GM18519 (cell line): ENCODE measurements at regions not wholly inside any gene's neighbourhood (a gene's known extent, or its start where the extent isn't known, plus 50 kb on each side); places are given as distances from the start of the nearest gene placed in this dataset.
A peak's percentile ranks its signal among the peaks of the same experiment; 100 is the strongest.

Experiments used
- ATAC-seq: cut with Tn5 transposase; IDR thresholded peaks from one replicate; pipeline ENCODE4 v1.9.1; 2021; ENCODE audit warnings: mild to moderate bottlenecking, moderate library complexity; ENCODE audit not compliant: unreplicated experiment, low FRiP score

DNA sequence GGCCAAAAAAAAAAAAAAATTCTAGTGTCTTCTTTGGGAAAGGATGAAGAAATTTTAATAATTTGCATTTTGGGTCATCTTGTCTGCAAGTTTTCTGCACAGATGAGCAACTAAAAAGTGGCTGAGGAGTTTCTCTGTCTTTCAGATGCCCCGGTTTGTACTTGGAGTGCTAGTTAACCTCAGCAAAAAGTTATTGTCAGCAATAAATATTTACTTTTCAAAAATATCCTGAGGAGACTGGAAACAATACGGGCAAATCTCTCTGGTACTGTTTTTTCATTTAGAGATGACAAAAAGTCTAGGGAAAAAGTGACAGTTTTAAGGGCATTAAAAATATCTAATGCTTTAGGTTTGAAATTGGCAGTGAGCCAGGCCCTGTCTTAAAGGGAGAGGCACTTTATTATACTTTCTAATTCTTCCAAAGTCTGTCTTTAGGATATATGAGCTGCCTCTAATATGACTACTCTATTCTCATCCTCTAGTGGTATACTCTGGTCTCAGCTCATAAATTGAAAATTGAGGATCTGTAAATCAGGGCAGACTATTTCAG is 436.0 kb upstream of the NR2F2 start:
- no peak for ATAC-seq

DNA sequence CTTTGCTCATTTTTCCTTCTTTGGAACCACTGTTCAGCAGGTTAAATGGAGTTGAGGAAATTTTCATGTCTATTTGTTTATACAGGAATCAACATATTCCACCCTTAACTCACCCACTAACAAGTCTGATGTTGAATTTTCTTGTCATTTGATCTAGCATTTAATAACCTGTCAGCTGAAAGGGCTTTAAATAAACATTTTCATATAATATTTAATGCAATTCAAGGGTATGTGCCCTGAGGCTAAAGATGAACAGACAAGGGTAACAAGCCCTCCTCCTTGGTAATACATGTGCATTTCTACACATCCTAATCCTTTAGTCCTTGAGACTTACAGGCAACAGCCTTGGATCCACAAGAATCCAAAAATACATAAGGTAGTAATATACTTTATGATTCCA is 435.0 kb upstream of the NR2F2 start:
- ATAC-seq, result no peak

DNA sequence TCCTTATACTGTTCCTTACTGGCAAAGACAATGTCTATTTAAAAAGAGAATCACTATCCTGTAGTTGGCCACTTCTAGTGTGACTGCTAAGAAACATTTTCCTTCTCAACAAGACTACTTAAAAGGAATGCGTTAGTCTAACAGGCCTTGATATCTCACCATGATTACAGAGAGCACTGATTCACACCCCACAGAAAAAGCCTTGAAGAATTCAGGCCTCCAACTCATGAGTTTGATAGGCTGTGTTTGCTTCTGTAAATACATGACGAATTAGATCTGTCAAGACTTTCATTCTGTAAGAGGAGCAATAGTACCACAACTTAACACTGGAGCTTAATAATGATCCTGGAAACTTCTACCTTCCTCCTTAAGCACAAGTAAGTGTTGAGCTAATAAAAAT is 432.8 kb upstream of the NR2F2 start:
- no peak for ATAC-seq

DNA sequence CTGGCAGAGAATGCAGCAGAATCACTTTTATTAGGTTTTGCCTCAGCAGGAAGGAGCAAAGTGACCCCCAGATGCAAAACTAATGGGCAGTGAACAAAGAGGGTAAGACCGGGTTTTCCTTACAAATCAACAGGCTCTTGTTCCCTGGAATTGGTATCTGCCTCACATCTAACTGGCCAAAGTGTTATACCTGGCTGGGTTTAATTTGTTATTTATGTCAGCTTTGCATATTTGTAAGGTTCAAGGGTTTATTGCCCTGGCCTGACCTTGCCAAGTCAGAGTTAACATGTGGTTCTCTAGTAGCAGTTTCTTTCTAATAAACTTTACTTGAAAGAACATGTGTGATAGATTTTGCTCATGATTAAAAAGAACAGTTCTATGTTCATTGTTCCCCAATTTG is 431.7 kb upstream of the NR2F2 start:
- ATAC-seq, result no peak

DNA sequence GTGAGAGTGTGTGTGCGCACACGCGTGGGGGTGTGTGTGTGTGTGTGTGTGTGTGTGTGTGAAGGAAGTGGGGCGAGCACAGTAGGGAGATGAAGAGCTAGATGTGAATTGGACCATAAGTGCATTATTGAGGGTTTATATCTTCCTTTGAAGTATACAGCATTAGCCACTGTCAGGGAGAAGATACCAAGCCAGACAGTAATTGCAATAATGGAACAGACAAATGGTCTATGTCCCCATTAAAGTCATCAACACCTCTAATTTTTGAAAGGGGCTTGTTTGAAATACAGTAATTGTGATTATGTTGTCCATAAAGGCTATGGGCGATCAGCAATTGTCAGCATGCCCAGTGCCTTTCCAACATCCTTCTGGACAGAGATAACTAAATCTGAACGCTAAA is 429.2 kb upstream of the NR2F2 start:
- ATAC-seq, result no peak

DNA sequence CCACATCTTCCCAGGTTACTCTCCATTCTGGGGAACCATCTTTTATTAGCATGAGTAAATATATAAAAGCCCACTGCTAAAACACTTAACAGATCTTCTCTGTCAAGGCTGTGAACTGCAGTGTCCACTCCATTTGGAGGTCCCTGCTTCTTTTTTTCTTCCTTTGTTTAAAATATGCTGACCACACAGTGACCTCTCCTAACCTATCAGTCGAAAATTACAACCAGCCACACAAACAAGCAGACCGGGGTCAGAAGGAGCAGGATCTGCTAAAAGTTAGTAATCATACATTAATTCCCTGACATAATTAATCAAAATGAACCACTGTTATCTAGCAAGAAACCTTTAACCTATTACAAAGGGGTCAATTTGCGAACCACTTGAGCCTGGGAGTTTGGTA is 427.9 kb upstream of the NR2F2 start:
- no peak for ATAC-seq

DNA sequence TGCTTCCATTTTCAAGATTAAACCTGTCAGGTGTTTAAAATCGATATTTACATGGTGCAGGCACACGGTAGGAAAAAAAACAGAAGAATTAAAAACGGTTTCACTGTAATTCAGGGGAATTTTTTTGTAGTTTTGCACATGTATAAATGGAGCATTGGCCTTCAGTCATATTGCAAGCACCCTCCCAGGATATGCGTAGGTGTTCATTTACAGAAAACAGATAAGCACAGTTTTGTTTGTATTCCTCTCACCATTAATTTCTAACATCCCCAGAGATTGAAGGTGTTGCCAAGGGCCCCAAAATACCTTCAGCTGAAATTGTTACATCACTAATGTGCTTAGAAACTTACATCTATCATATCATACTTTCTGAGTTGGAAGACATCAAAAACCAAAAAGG is 427.1 kb upstream of the NR2F2 start:
- peak; percentile 59 for ATAC-seq

DNA sequence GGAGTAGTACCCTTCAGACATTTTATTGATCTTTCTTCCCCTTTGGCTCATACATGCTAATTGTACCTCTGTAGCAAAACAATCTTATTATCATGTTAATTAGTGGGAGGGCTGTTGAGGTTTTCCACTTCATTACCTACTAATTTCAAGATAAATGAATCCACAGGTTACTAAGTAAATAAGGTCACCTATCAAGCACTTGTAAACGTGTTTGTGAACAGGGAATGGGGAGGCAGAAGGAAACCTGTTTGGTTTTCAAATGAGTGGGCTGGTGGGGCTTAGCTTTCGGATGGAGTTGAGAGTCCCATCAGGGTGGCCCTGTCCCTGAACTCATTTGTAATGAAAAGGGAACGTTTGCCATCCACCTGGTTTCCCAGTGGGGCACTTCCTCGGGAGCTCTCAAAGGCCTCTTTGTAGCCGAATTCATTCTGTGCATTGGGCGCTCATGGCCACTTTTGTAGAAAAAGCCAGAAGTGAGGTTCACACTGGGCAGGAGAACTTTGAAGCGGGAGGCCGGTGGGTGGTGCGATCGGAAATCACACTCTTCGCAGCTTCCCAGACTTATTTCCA is 419.8 kb upstream of the NR2F2 start:
- no peak for ATAC-seq

DNA sequence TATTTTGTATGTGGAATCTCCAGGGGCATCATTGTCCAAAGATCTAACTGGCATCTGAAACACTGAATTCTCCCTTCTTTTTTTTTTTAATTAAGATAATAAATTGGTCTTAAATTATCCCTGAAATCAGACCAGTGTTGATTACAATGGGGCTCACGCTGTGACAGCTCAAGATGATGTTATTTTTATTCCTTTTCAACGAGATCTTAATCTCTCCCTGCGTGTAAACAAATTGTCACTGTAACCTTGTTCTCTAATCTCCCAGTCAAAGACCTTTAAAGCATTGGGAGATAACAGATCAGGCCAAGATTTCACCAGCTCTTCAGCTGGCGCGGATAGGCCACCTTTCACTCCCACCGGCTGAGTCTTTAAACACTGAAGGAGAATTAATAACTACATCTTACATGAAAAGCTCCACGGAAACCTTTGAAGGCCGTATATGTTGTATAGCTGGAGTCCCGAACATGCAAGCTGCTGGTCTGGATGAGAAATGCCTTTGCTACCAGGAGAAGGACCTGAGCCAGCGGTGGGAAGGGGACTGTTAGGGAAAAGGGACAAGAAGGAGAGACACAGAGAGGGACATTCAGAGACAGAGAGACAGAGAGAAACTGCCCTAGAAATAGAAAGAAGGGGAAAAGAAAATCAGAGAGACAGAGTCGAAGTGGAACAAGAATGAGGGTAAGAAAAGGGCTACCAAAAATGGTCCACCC is 418.8 kb upstream of the NR2F2 start:
- ATAC-seq, result no peak

DNA sequence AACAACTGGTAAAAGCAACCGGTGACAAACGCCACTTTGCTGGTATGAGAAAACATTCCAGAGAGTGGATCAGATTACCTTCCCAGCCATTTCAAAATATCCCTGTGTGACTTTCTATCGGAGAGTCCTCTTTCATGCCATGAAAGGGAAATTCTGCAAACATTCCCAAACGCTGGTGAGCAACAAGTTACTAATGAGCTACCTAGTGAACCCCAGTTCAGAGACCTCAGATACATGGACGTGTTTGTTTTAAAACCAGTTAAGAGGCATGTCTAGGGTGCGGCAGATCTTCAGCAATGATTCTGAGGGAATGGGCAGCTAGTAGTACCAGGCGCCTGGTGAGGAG is 418.2 kb upstream of the NR2F2 start:
- no peak for ATAC-seq

DNA sequence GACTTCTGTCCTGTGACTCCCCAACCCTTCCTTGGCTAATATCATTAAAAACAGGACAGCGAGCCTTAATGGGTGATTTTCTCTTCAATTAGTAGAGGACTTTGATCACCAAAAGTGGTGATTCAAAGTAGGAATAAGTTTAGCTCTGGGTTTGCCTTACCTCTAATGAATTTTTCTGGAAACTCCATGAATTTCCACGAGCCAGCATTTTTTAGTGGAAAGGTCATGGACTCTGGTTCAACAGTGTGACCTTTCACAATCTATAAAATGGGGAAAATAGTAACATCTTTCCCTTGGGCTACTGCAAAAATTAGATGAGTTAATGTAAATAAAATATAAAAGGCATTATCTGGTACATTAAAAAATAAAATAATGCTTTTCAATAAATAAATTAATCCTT is 417.8 kb upstream of the NR2F2 start:
- ATAC-seq, result no peak

DNA sequence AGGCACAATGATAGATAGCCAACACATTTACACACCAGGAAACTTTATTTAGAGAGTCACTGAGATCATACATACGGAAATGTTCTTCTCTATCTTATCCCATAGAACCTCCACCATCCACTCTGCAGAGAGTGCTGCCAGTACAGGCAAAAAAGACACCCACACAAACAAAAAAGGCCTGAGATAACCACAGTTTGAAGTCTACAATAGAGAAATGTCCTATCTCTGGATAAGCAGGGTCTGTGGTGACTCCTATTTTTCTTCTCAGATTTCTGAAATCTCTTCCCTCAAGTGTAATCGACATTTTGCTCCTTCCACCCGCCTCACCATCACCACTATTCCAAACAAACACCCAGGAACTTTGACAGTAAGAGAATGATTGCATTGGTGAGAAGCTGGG is 413.9 kb upstream of the NR2F2 start:
- no peak for ATAC-seq

DNA sequence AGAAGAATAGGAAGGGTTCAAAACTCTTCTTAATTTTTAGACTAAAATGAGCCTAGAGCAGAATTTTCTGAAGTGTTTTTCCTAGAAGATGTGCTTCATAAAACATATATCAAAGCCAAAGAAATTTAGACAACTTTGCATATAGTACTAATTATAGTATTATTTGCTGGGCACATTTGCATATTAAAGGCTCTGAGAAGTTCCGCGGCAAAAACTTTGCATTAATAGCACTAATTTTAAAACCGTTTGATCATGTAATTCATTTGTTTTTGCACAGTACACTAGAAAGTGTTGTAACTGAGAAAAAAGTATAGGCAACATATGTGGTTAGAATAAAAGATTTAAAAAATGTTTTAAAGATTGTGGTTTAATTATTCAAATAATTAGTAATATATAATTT is 412.0 kb upstream of the NR2F2 start:
- ATAC-seq, result no peak

DNA sequence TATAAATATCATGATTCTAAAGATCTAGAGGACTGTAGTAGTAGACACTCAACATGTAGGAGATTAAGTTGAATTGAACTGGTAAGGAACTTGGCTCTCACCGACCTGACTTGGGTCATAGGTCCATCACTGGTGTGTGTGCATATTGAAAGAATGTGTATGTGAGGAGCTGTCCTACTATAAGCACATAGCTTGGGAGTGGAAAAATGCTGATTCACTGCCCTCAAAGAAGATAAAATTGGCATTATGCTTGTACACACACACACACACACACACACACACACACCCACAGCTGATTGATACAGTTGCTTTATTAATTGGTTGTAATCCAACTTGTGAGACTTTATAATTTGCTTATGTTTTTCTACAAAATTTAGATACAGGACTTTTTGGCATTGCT is 411.0 kb upstream of the NR2F2 start:
- no peak for ATAC-seq

DNA sequence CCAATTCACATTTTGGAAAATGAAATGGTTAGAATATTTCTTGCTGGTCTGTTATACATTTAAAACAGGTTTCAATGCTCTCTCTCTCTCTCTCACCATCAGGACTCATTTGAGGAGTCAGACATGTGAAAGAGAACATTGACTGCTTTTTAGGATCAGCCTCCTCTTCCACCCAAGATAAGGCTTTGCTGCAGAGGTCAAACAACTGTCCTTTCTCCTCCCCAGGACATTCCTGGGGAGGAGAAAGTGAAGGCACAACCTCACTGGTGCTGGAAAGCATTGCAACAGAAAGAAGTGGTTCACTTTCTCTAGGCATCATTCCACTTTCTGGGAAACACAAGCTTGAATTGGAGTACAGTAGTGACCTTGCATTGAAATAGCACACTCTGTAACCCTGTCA is 409.1 kb upstream of the NR2F2 start:
- ATAC-seq, result no peak

DNA sequence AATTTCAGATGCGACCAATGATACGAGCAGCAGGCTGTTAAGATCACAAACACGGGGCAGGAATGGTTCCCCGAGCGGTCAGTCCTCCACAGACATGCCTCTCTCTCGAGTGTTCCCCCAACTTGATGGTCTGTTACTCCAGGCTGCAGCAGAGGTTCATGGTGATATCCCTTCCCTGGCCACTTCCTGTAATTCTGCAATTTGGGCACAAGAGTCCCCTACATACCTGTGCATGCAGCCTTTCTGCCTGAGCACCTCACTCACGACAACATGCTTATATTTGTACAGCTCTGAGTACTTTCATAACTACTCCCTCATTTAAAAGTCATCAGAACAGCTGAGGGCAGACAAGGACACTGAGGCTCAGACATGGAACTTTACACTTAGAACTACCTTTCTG is 408.1 kb upstream of the NR2F2 start:
- ATAC-seq, result peak; percentile 72

DNA sequence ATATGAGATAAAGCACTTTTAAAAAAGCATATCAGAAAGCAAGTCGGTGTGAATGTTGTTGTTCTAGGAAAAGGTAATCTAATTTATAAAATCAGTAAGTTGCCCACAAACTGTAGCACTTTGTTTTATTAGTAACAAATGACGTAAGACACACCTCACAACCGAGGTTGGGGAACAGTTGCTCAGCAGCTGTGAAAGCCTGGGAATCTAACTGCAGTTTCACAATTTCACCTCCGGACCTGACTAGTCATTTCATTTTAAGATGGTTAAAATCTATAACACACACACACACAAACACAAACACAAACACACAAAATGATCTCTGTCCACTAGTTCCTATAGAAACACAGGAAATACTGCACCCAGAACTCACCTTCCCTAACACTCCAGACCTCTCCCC is 406.7 kb upstream of the NR2F2 start:
- ATAC-seq, result no peak

DNA sequence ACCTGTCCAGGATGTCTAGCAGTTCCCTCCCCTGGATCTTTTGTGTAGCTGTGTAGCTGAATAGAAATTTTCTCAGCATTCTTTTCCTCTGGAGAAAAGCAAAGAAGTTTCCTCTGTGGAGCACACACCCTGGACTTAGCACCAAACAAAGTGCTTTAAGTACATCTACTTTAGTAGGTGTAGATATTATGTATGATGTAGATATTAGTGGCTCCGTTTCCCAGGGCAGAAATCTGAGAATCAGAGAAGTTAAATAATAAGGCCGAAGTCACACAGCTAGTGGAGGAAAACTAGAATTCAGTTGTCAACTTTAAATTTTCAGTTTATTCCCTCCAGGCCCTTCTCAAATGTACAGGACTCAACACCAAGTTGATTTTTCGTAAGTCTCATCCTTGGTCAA is 401.7 kb upstream of the NR2F2 start:
- no peak for ATAC-seq

DNA sequence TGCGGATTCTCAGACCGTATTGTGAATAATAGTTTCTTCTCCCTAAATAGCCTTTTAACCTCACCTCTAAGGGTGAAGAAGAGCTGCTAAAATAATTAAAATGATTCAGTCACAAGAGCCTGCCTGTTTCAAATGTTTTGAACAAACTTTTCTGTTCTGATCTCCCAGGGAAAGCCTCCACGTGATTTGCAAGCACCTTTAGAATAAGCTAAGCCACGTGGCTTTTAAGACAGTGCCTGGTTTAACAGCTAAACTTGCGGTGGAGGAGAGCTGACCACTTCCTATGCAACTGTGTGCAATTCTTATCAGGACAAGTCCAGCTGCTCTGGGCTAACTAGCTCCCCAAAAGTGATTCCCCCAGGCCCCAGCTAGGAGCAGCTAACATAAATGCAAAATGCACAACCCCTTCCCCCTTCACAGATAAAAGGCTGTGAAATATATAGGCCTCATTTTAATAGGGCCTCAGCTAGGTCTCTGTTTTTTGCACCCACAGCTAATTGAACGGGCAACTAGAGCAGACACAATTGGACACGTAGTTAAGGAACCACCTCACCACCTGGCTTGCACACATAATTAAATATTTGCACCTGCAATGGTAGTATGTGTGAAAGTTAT is 401.2 kb upstream of the NR2F2 start:
- peak; percentile 88 for ATAC-seq

DNA sequence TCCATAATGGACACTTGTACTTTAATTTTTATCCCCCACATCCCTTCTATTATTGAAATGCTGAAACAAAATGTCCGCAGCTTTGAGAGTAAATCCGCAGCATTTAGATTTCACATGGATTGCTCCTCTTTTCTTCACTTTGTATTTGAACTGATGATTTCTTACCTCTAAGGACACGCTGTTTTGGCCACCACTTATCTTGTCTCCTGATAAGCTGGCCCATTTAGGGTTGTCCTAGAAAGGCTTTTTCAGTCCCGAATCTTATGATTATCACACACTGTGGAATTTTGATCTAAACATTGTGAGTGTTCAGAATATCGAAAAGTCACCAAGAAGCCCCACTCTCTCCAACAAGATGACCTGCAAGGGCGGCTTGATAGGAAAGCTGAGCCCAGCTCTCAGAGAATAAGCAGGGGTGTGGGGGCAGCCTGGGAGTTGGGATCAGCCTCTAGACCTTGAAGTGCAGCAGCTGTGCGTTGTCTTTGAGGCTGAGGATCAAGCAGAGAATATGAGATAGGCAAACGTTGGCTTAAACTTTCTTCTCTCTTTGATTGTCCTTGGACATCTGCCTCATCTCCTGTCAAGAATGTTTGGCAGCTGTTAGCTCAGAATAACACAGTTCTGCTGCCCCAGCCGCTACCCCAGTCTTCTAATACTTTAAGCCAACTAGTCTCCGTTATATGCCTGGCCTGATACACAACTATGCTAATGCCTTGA is 399.7 kb upstream of the NR2F2 start:
- ATAC-seq, result no peak

DNA sequence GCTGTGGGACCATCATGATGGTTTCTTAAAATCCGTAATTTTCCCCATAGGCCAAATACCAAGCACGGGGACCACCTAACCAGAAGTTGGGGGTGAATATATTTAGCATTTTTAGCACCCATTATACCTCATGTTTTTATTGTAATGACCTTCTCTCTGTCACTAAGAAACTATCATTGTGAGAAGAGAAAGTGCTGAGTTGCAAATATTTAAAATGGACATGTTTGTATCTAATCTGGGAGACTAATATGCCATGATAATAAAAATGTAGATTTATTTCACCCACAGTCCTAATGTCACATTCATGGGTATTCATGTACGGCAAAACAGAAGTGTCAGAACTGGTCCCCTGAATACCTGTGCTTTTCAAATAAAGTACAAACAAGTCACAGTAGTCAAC is 398.9 kb upstream of the NR2F2 start:
- no peak for ATAC-seq

DNA sequence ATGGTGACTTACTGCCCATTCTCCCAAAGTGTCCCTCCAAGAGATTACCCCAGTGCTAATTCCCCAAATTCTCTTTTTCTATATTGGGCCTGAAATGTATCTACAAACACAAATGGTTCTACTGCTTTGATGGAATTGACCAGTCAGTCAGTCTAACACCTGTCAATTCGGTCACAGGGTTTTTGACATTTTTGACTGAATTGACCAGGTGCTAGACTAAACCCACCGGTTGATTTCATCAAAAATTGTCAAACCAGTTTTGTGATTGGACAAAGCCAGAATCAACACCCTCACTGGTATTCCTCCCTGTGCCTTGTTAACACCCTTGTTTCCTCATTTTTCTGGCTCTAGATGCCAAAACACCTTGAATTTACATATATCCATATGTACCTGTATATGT is 398.4 kb upstream of the NR2F2 start:
- no peak for ATAC-seq
